Neural progenitor cell (in vitro differentiated cells): ENCODE measurements at regions not wholly inside any gene's neighbourhood (a gene's known extent, or its start where the extent isn't known, plus 50 kb on each side); places are given as distances from the start of the nearest gene placed in this dataset.

Experiments used
- CTCF ChIP-seq: fragments of 200-600 bp; sonication (generic); IDR thresholded peaks from 2 replicates; pipeline ENCODE4 v1.5.1; 2017; ENCODE audit warnings: antibody characterized with exemption, mild to moderate bottlenecking
- EZH2 ChIP-seq: fragments of 200-600 bp; sonication (generic); IDR thresholded peaks from 2 replicates; pipeline ENCODE4 v1.6.1; 2017; ENCODE audit warnings: antibody characterized with exemption, mild to moderate bottlenecking, moderate library complexity

- TF ChIP-seq CTCF: no peak
- no peak for TF ChIP-seq EZH2
Measured at GRCh38 chr11:43012606-43013005, 299.2 kb upstream of the API5 start.
